Hepatocyte (in vitro differentiated cells): ENCODE measurements at regions not wholly inside any gene's neighbourhood (a gene's known extent, or its start where the extent isn't known, plus 50 kb on each side); places are given as distances from the start of the nearest gene placed in this dataset.

Experiments used
- CTCF ChIP-seq: fragments of 200-600 bp; sonication (generic); IDR thresholded peaks from 2 replicates; pipeline ENCODE4 v1.5.1; 2016; ENCODE audit warnings: antibody characterized with exemption, mild to moderate bottlenecking; ENCODE audit not compliant: poor library complexity
- EZH2 ChIP-seq: fragments of 200-600 bp; sonication (generic); IDR thresholded peaks from 2 replicates; pipeline ENCODE4 v1.6.1; 2016; ENCODE audit warnings: antibody characterized with exemption, mild to moderate bottlenecking, borderline replicate concordance

DNA sequence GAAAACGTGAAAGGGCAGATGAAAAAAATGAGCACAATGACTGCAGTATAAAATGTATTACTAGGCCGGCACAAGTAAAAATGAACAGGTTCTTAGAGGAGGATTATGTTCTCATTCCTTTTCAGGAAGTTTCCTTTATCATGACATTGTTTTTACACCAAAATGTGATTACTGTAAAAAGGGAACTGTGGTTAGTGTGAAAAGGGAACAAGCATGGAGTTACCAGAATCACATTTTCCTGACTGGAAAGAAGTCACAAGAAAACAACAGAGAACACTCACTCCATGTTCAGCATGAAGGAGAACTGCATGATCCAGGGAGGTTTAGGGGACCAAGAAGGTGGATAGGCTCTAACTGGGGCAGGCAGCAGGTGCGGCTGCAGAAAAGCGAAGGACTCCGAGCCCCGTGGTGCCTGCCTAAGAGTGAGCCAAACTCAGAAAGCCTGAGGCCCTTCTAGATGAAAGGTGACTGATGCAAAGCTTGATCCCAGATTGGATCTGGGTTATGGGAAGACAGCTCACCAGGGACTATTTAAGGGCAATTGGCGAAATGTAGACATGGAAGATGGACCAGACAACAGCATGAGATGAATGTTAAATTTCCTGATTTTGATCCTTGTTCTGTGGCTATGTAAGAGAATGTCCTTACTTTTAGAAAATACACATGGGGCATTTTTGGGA, 77.3 kb downstream of the CCR1 start:
- TF ChIP-seq CTCF = no peak
- TF ChIP-seq EZH2 = no peak
